ENCODE measurements at regions not wholly inside any gene's neighbourhood (a gene's known extent, or its start where the extent isn't known, plus 50 kb on each side); places are given as distances from the start of the nearest gene placed in this dataset.
"Not testable (repeated sequence)": the region's sequence is repeated elsewhere in the genome, so short reads cannot be mapped to it uniquely, and the experiment has no call there.

DNA sequence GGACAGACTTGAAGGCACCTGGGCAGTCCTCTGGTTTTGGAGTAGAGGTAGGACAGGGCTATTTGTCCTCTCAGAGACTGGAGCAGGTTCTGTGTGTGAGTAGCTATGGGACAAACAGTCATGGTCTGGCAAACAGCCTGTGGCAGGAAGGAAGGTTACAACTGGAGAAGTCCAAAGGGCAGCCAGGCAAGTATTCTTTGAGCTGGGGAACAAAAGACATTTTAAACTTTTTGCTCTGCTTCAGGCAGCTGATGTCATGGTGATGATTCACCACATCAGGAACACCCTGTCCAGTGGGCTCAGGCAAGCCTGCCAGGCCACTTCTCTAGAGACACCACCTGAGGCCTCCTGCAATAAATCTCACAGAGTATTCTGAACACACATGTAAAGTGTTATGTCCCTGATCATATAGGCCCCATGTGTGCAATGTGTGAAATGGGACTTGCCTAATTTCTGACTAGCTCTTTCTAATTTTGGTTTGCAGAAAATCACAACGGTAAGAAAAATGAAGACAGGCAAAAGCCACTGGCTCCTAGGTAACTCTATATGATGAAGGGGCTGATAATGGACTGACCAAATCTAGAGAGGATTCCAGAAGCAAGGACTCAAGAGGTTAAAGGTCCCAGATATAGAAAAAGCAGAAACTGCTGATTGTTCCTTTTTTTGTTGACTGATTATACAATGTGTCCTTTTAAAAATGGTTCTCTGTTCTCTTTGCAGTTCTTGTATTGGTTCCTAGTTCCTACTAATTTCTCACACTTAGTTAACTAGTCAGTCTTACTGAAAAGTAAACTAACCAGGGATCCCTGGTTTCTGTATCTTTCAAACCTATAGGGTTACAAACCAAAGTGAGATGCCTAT lies 58.7 kb downstream of the PPIAL4G start (continued):
- TF ChIP-seq, protein P1, sequence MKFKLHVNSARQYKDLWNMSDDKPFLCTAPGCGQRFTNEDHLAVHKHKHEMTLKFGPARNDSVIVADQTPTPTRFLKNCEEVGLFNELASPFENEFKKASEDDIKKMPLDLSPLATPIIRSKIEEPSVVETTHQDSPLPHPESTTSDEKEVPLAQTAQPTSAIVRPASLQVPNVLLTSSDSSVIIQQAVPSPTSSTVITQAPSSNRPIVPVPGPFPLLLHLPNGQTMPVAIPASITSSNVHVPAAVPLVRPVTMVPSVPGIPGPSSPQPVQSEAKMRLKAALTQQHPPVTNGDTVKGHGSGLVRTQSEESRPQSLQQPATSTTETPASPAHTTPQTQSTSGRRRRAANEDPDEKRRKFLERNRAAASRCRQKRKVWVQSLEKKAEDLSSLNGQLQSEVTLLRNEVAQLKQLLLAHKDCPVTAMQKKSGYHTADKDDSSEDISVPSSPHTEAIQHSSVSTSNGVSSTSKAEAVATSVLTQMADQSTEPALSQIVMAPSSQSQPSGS (CRISPR knock-in tag; IDR thresholded peaks at IDR 0.05) = peak; percentile 59; the same call in 1 of the 2 replicates
- TF ChIP-seq SKI (IDR thresholded peaks at IDR 0.05; ENCODE audit: partially characterized antibody) (peak; percentile 10), SOX13 (IDR thresholded peaks at IDR 0.05) (peak; percentile 48; the same call in 1 of the 2 replicates), SOX13 (CRISPR knock-in tag; conservative IDR thresholded peaks at IDR 0.05 in 1 of 2, IDR thresholded peaks at IDR 0.05 in 1 of 2) (peak in 1 of 2 experiments; percentile 91; a peak in 2 of 4 replicates)

DNA sequence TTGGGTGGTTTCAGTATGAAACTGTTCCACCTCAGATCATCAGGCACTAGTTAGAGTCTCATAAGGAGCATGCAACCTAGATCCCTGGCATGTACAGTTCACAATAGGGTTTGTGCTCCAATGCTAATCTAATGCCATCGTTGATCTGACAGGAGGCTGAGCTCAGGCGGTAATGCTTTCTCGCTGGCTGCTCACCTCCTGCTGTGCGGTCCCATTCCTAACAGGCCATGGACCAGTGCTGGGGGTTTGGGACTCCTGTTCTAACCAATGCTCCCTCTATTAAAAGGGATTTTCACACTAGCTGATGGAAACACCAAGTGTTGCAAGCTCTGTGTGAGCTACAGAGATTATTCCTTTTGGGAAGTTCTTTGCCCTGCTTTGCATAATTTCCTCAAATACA lies 60.2 kb downstream of the PPIAL4G start:
- H3K27ac ChIP-seq (ENCODE audit: extremely low read length, insufficient read depth, low read length) = peak overlapping the region; percentile 73
- H3K9me3 ChIP-seq (ENCODE audit: low read length); intact Hi-C loops (cut with micrococcal nuclease; ENCODE audit: unreplicated experiment); H4K20me1 ChIP-seq (ENCODE audit: insufficient read depth, low read length); H3K4me3 ChIP-seq (replicated peaks in 1 of 3; ENCODE audit: insufficient read depth in 1 of 3, low read depth in 2 of 3, low read length in 3 of 3); H2AFZ ChIP-seq (ENCODE audit: low read length); BruUV-seq (replicated peaks); H3K79me2 ChIP-seq (ENCODE audit: insufficient read depth, low read length); H3K36me3 ChIP-seq (replicated peaks in 1 of 2; ENCODE audit: control insufficient read depth in 1 of 2, insufficient read depth in 2 of 2, low read length in 2 of 2); DNase-seq (ENCODE audit: low spot score); CTCF ChIA-PET (ENCODE audit: low intra/inter-chr PET ratio, low total read pairs); H3K9ac ChIP-seq (ENCODE audit: insufficient read depth, low read depth, low read length); ATAC-seq; FAIRE-seq; H3K4me2 ChIP-seq (ENCODE audit: low read depth, low read length); H3K27me3 ChIP-seq (ENCODE audit: control insufficient read depth in 1 of 2, insufficient read depth in 2 of 2, low read length in 2 of 2); in situ Hi-C loops (cut with HindIII; ENCODE audit: extremely low pct_ligation_motif_present, low pct_unique_long_range_greater_than_20kb): not testable (repeated sequence)
- no CpG with 5 or more reads among the region's 4 CpGs for WGBS (ENCODE audit: low lambda C conversion rate)
- H3K4me1 ChIP-seq (ENCODE audit: insufficient read depth, low read length) = peaks cover 54% of the 10 kb centered on the region
- POLR2A ChIA-PET = interaction anchor here (1.6 kb wide), 1 partner anchor 34 kb away, joined by 11 read pairs; no protein-coding TSS in a partner anchor

- intact Hi-C loops (cut with micrococcal nuclease; ENCODE audit: unreplicated experiment); H3K9ac ChIP-seq (ENCODE audit: insufficient read depth, low read depth, low read length); H4K20me1 ChIP-seq (ENCODE audit: insufficient read depth, low read length); H3K36me3 ChIP-seq (replicated peaks in 1 of 2; ENCODE audit: control insufficient read depth in 1 of 2, insufficient read depth in 2 of 2, low read length in 2 of 2); H2AFZ ChIP-seq (ENCODE audit: low read length); CTCF ChIA-PET (ENCODE audit: low intra/inter-chr PET ratio, low total read pairs); H3K79me2 ChIP-seq (ENCODE audit: insufficient read depth, low read length); H3K9me3 ChIP-seq (ENCODE audit: low read length); H3K27ac ChIP-seq (ENCODE audit: extremely low read length, insufficient read depth, low read length); DNase-seq (ENCODE audit: low spot score); BruUV-seq (replicated peaks); ATAC-seq; in situ Hi-C loops (cut with HindIII; ENCODE audit: extremely low pct_ligation_motif_present, low pct_unique_long_range_greater_than_20kb); H3K27me3 ChIP-seq (ENCODE audit: control insufficient read depth in 1 of 2, insufficient read depth in 2 of 2, low read length in 2 of 2); H3K4me1 ChIP-seq (ENCODE audit: insufficient read depth, low read length); H3K4me3 ChIP-seq (replicated peaks in 1 of 3; ENCODE audit: insufficient read depth in 1 of 3, low read depth in 2 of 3, low read length in 3 of 3); POLR2A ChIA-PET; H3K4me2 ChIP-seq (ENCODE audit: low read depth, low read length); FAIRE-seq: not testable (repeated sequence)
- WGBS (ENCODE audit: low lambda C conversion rate) = 98% methylated on average over 3 of the region's 3 CpGs
Measured at GRCh38 chr1:148417241-148417640, 65.9 kb downstream of the PPIAL4G start.

DNA sequence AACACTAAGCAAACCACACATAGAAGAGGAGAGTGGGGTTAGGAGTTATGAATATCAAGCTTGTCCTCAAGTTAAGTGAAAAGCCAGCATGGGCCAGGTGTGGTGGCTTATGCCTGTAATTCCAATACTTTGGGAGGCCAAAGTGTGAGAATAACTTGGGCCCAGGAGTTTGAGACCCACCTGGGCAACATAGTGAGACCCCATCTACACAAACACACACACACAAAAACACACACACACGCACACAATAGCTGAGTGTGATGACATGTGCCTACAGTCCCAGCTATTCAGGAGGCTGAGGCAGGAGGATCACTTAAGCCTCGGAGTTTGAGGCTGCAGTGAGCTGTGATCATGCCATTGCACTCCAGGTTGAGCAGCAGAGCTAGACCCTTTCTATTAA lies 69.7 kb downstream of the PPIAL4G start:
- FAIRE-seq; H3K27ac ChIP-seq (ENCODE audit: extremely low read length, insufficient read depth, low read length); in situ Hi-C loops (cut with HindIII; ENCODE audit: extremely low pct_ligation_motif_present, low pct_unique_long_range_greater_than_20kb); ATAC-seq; H3K79me2 ChIP-seq (ENCODE audit: insufficient read depth, low read length); H2AFZ ChIP-seq (ENCODE audit: low read length); DNase-seq (ENCODE audit: low spot score); H4K20me1 ChIP-seq (ENCODE audit: insufficient read depth, low read length); H3K4me2 ChIP-seq (ENCODE audit: low read depth, low read length); intact Hi-C loops (cut with micrococcal nuclease; ENCODE audit: unreplicated experiment); CTCF ChIA-PET (ENCODE audit: low intra/inter-chr PET ratio, low total read pairs); H3K9ac ChIP-seq (ENCODE audit: insufficient read depth, low read depth, low read length); BruUV-seq (replicated peaks); POLR2A ChIA-PET; H3K27me3 ChIP-seq (ENCODE audit: control insufficient read depth in 1 of 2, insufficient read depth in 2 of 2, low read length in 2 of 2); H3K9me3 ChIP-seq (ENCODE audit: low read length); H3K36me3 ChIP-seq (replicated peaks in 1 of 2; ENCODE audit: control insufficient read depth in 1 of 2, insufficient read depth in 2 of 2, low read length in 2 of 2); H3K4me3 ChIP-seq (replicated peaks in 1 of 3; ENCODE audit: insufficient read depth in 1 of 3, low read depth in 2 of 3, low read length in 3 of 3); H3K4me1 ChIP-seq (ENCODE audit: insufficient read depth, low read length): not testable (repeated sequence)
- WGBS (ENCODE audit: low lambda C conversion rate) = 88% methylated on average over 2 of the region's 2 CpGs
